Small intestine (tissue), 7 donors: ENCODE measurements at regions not wholly inside any gene's neighbourhood (a gene's known extent, or its start where the extent isn't known, plus 50 kb on each side); places are given as distances from the start of the nearest gene placed in this dataset.

Experiments
- DNase-seq, 2 donors: peaks; one replicate each; pipeline versions ENCODE4 v3.0.0 to v3.0.0-alpha.2; 2013
- FAIRE-seq: peaks from 2 replicates; lab custom pipeline; 2012; peaks lifted over from hg19 to GRCh38; lab: Jason Lieb, UNC
- H3K27ac ChIP-seq, 3 donors: one replicate each; pipeline ENCODE4 v1.5.1; 2013; ENCODE audit warnings: low read length in 2 of 3, mild to moderate bottlenecking in 2 of 3, control low read depth in 1 of 3, inconsistent platforms in 1 of 3, low read depth in 1 of 3, moderate library complexity in 1 of 3
- H3K27me3 ChIP-seq, 3 donors: one replicate each; pipeline ENCODE4 v1.6.1; 2013; ENCODE audit warnings: low read length in 3 of 3, inconsistent platforms in 1 of 3; ENCODE audit not compliant: control insufficient read depth in 3 of 3, insufficient read depth in 3 of 3
- H3K36me3 ChIP-seq, 3 donors: one replicate each; pipeline ENCODE4 v1.6.1; 2013; ENCODE audit warnings: low read length in 3 of 3, inconsistent platforms in 1 of 3, low read depth in 1 of 3, mild to moderate bottlenecking in 1 of 3, moderate library complexity in 1 of 3; ENCODE audit not compliant: control insufficient read depth in 3 of 3, insufficient read depth in 2 of 3
- H3K4me1 ChIP-seq, 3 donors: one replicate each; pipeline ENCODE4 v1.6.1; 2013; ENCODE audit warnings: low read length in 2 of 3, inconsistent platforms in 1 of 3, low read depth in 1 of 3, mild to moderate bottlenecking in 1 of 3, moderate library complexity in 1 of 3; ENCODE audit not compliant: control insufficient read depth in 3 of 3, insufficient read depth in 2 of 3
- H3K4me3 ChIP-seq, 3 donors: one replicate each; pipeline ENCODE4 v1.5.1; 2013; ENCODE audit warnings: low read length in 3 of 3, control low read depth in 1 of 3, inconsistent platforms in 1 of 3, low read depth in 1 of 3, mild to moderate bottlenecking in 1 of 3, moderate library complexity in 1 of 3
- H3K9me3 ChIP-seq, 2 donors: one replicate each; pipeline ENCODE4 v1.6.1; 2013; ENCODE audit warnings: low read depth in 1 of 2, low read length in 1 of 2; ENCODE audit not compliant: control insufficient read depth in 2 of 2, insufficient read depth in 1 of 2
- WGBS, 3 donors: extraction: QIAGEN DNeasy Blood & Tissue Kit; methylation state at CpG; one replicate each; pipeline ENCODE4 v1.1.7; 2013; 5-methylcytosine and 5-hydroxymethylcytosine counted together
- donor health status: healthy with polysubstance abuse.
- donor health status: control.
- donor health status: control.
- donor health status: Bipolar disorder and iron deficiency.
- donor health status: healthy.

DNA sequence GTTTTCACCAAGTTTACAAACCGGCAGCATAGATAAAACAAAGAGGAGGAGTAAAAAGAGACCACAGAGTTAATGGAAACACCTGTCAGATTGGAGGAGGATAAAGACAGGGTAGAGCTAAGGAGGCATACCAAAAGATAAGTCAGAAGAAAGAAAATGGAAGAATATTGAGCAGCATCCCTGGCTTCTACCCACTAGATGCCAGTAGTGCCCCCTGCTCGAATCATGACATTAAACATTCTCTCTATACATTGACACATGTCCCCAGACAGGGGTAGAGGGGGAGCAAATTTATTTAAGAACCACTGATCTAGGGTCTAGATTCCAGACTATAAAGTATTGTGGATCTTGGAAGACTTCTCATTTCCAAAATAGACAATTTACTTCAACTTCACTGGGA is 159.8 kb upstream of the ETAA1 start:
- no peak overlapping the region for H3K4me3 ChIP-seq
- H3K27me3 ChIP-seq = no peaks in the 10 kb centered on the region
- no peak overlapping the region for H3K27ac ChIP-seq
- H3K9me3 ChIP-seq = no peaks in the 10 kb centered on the region
- no peaks in the 10 kb centered on the region for H3K4me1 ChIP-seq
- WGBS, 3 donors = 52 to 75% (median 75%) methylated on average over 2 of the region's 2 CpGs
- no peaks in the 10 kb centered on the region for H3K36me3 ChIP-seq
- FAIRE-seq (no peak), DNase-seq (no peak)

DNA sequence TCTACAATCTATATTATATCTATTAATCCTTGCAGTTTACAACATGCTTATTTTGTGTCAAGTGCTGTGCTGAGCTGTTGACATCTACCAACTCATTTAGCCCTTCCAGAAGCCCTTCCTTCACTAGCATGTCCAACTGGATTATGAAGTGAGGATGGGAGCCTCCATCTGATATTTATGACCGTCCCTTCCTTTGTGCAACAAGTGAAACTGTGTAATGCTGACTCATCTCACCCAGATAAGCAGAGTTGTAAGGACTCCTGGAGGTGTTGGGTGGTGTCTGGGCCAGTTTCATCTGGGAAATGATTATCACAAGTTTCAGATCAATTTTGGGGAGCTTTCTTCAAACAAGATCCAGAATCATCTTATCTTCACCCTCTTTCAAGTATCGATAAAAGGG is 156.6 kb upstream of the ETAA1 start:
- WGBS, 3 donors = 49 to 69% (median 54%) methylated on average over 2 of the region's 2 CpGs
- FAIRE-seq = no peak
- DNase-seq = peak in 1 of 2 donors; percentile 8

DNA sequence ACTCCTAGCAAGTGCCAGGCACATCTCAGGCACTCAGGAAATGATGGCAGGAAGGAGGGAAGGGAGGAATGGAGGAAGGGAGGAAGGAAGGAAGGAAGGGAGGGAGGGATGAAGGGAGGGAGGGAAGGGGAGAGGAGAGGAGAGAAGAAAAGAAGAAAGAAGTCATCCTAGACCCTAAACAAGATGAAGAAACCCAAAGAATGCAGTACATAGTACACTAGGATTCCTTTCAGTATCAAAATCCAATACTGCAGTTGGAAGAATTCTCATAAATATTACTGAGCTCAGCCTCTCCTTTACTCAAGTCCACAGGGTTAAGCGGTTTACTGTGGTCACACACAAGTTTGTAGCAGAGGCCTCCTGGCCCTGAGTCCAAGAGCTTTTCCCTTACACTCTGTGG is 155.7 kb upstream of the ETAA1 start:
- no peak for FAIRE-seq
- Histone ChIP-seq H3K4me3 (no peak overlapping the region), H3K9me3 (no peaks in the 10 kb centered on the region), H3K27ac (no peak overlapping the region), H3K27me3 (no peaks in the 10 kb centered on the region), H3K4me1 (no peaks in the 10 kb centered on the region), H3K36me3 (no peaks in the 10 kb centered on the region)
- WGBS, 3 donors = 76 to 88% (median 81%) methylated on average over 1 of the region's 1 CpG
- DNase-seq = no peak

More for the DNA sequence above, 156.6 kb upstream of the ETAA1 start:
- no peaks in the 10 kb centered on the region for H3K27me3 ChIP-seq
- H3K4me1 ChIP-seq = no peaks in the 10 kb centered on the region
- H3K27ac ChIP-seq = no peak overlapping the region
- no peaks in the 10 kb centered on the region for H3K36me3 ChIP-seq
- H3K4me3 ChIP-seq = no peak overlapping the region
- H3K9me3 ChIP-seq = no peaks in the 10 kb centered on the region

DNA sequence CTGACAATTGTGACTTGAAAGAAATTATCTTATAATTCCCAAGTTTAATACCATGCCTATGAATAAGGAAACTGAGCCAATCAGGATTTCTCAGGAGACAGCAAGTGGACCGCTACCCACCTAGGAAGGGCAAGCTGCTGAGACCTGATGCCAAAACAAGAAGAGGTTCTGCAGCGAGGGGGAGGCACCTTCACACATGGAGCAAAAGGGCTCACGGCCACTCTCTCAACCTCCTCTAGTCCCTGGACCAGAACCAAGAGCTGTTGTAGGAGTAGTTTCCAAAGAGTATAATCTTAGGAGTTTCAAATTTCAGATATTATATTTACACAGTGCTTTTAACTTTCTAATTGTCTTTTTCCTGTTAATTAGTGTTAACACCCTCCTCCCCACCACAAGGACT is 154.7 kb upstream of the ETAA1 start:
- 81 to 83% (median 81%) methylated on average over 3 of the region's 3 CpGs for WGBS, 3 donors
- no peaks in the 10 kb centered on the region for H3K27me3 ChIP-seq
- no peaks in the 10 kb centered on the region for H3K36me3 ChIP-seq
- H3K4me3 ChIP-seq = no peak overlapping the region
- H3K27ac ChIP-seq = no peak overlapping the region
- FAIRE-seq = no peak
- no peaks in the 10 kb centered on the region for H3K9me3 ChIP-seq
- no peak for DNase-seq
- H3K4me1 ChIP-seq = no peaks in the 10 kb centered on the region

DNA sequence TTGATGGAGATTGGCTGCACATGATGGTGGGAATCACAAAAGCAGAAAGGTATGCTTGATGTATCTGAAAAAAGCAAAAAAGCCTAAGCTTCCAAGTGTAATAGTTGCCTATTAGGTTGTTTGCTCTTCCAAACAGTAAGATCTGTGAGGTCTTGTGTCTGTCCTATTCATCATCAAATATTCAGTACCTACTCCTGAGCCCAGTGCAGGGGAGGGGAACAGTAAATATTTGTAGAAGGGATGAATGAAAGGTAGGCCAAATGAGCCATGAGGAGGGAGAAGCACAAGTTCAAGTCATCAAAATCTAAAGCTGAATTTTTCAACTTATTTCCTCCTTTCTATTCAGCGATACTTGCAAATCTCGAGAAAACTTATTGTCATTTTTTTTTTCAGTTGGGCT is 153.2 kb upstream of the ETAA1 start:
- no peak for FAIRE-seq
- DNase-seq = no peak
- WGBS, 3 donors = 79 to 94% (median 85%) methylated on average over 2 of the region's 2 CpGs

DNA sequence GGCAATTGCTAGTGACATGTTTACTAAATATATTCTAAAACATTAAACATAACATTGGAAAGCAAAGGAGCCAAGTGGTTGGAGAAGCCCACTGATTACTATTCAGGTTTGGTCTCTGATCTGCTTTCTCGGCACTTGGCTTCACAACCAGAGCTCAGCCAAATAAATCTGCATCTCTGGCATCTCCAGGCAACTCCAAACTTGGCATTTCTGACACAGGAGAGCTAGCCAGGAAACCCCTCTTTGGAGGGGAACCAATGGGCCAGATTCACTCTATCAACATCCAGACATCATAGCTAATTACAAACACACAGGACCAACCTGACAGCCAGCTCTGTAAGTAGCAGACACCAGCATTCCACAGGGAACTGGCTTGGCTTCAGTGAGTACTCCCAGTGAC is 150.3 kb upstream of the ETAA1 start:
- FAIRE-seq = no peak
- no peaks in the 10 kb centered on the region for H3K27me3 ChIP-seq
- no peaks in the 10 kb centered on the region for H3K4me1 ChIP-seq
- DNase-seq = no peak
- H3K4me3 ChIP-seq = no peak overlapping the region
- H3K36me3 ChIP-seq = no peaks in the 10 kb centered on the region
- no peak overlapping the region for H3K27ac ChIP-seq
- 63 to 84% (median 70%) methylated on average over 1 of the region's 1 CpG for WGBS, 3 donors
- H3K9me3 ChIP-seq = no peaks in the 10 kb centered on the region

More for the DNA sequence above, 153.2 kb upstream of the ETAA1 start:
- no peak overlapping the region for H3K4me3 ChIP-seq
- H3K9me3 ChIP-seq = no peaks in the 10 kb centered on the region
- no peaks in the 10 kb centered on the region for H3K36me3 ChIP-seq
- H3K4me1 ChIP-seq = no peaks in the 10 kb centered on the region
- H3K27me3 ChIP-seq = no peaks in the 10 kb centered on the region
- no peak overlapping the region for H3K27ac ChIP-seq

DNA sequence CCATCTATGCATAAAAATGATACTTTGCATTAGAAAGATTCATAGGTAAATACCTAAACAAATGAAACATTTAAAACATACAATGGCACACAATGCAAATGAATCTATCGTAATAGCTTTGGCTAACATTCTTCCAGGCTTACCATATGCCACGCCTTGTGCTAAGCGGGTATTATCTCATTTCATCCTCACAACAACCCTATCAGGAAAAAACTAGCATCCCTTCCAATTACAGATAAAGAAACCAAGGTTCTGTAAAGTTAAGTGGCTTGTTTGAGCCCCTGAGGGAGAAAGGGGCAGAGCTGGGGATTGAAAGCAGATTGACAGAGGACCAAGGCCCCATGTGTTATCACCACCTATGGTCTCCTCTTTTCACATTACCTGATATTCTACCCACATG is 145.4 kb upstream of the ETAA1 start:
- H3K4me1 ChIP-seq = no peaks in the 10 kb centered on the region
- H3K9me3 ChIP-seq = no peaks in the 10 kb centered on the region
- no peaks in the 10 kb centered on the region for H3K27me3 ChIP-seq
- FAIRE-seq = no peak
- WGBS, 3 donors = 77 to 86% (median 82%) methylated on average over 3 of the region's 3 CpGs
- H3K4me3 ChIP-seq = no peak overlapping the region
- H3K36me3 ChIP-seq = no peaks in the 10 kb centered on the region
- no peak for DNase-seq
- no peak overlapping the region for H3K27ac ChIP-seq

DNA sequence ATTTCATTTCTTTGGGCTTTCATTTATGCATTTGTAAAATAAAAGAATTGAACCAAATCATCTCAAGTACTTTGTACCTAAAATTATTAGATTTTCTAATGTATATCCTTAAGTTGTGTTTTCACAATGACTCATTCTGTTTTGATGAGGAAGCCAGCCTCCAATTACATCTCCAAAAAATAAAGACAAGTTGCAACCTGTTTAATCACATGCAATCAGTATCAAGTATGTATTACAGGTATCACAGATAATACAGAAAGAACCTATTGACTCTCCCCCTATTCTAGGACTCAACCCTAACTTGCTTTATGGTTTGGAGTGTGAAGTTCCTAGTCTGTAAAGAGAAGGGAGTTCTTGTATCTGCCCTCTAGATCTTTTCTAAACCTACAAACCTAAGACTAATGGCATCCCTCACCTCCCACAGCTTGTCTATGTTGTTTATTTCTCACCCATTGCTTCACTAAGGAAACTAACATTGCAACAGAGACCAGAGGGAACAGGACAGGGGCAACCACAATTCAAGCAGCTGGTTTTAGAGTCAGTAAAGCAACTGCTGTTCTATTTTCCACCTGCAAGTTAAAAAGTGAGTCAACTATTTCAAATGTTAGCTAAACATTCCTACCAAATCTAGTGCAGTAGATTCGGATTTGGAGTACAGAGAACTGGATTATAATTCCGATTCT is 141.1 kb upstream of the ETAA1 start:
- H3K27ac ChIP-seq = no peak overlapping the region
- no peak overlapping the region for H3K4me3 ChIP-seq
- no peaks in the 10 kb centered on the region for H3K27me3 ChIP-seq
- H3K36me3 ChIP-seq = no peaks in the 10 kb centered on the region
- DNase-seq (no peak), FAIRE-seq (no peak)
- H3K4me1 ChIP-seq = no peaks in the 10 kb centered on the region
- no peaks in the 10 kb centered on the region for H3K9me3 ChIP-seq
- 78 to 88% (median 84%) methylated on average over 2 of the region's 2 CpGs for WGBS, 3 donors

DNA sequence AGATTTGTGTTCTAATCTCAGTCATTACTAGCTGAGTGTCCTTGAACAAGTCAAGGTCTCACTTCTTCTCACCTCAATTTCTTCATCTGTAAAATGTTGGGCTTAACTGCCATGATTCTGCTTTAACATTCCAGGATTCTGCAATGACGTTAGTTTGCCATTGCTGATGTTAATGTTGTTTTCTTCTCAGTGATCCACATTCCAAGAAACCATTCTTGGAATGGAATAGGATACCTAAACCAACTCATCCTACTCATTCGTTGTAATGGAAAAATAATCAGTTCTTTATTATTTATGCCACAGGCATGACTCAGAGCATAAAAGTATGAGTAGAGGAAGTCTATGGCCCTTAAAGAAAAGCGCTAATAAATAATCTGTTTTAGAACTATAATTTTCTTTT is 140.2 kb upstream of the ETAA1 start:
- Histone ChIP-seq H3K4me3 (no peak overlapping the region), H3K36me3 (no peaks in the 10 kb centered on the region), H3K9me3 (no peaks in the 10 kb centered on the region), H3K4me1 (no peaks in the 10 kb centered on the region), H3K27ac (no peak overlapping the region), H3K27me3 (no peaks in the 10 kb centered on the region)
- no peak for FAIRE-seq
- DNase-seq = no peak
- 82 to 87% (median 82%) methylated on average over 3 of the region's 3 CpGs for WGBS, 3 donors
